GM19438 (cell line): ENCODE measurements at regions not wholly inside any gene's neighbourhood (a gene's known extent, or its start where the extent isn't known, plus 50 kb on each side); places are given as distances from the start of the nearest gene placed in this dataset.

Experiments used
- ATAC-seq: cut with Tn5 transposase; IDR thresholded peaks from one replicate; pipeline ENCODE4 v1.9.1; 2021; ENCODE audit warnings: low read depth; ENCODE audit not compliant: unreplicated experiment

- no peak for ATAC-seq
Measured at GRCh38 chr6:19755181-19755580, 82.0 kb upstream of the ID4 start.

- ATAC-seq, result no peak
Measured at GRCh38 chr6:19757036-19757435, 80.1 kb upstream of the ID4 start.

GRCh38 chr6:19759117-19759880 is 77.9 kb upstream of the ID4 start:
- no peak for ATAC-seq

- ATAC-seq, result no peak
Measured at GRCh38 chr6:19761121-19761520, 76.0 kb upstream of the ID4 start.

- ATAC-seq, result no peak
Measured at GRCh38 chr6:19771753-19772336, 65.3 kb upstream of the ID4 start.

- ATAC-seq, result no peak
Measured at GRCh38 chr6:19772891-19773290, 64.3 kb upstream of the ID4 start.

GRCh38 chr6:19781269-19781668 is 55.9 kb upstream of the ID4 start:
- ATAC-seq, result no peak

GRCh38 chr6:19782588-19782987 is 54.6 kb upstream of the ID4 start:
- ATAC-seq, result no peak
